HG02885 (cell line): ENCODE measurements at regions not wholly inside any gene's neighbourhood (a gene's known extent, or its start where the extent isn't known, plus 50 kb on each side); places are given as distances from the start of the nearest gene placed in this dataset.
"Not testable (repeated sequence)": the region's sequence is repeated elsewhere in the genome, so short reads cannot be mapped to it uniquely, and the experiment has no call there.

ENCODE experiments used
- ATAC-seq: cut with Tn5 transposase; IDR thresholded peaks from one replicate; pipeline ENCODE4 v1.9.1; 2021; ENCODE audit warnings: mild to moderate bottlenecking; ENCODE audit not compliant: unreplicated experiment, poor library complexity

- no peak for ATAC-seq
Observed at GRCh38 chr10:42984035-42984610, 92.7 kb upstream of the RET start.

- ATAC-seq, result no peak
Observed at GRCh38 chr10:42984761-42985325, 92.0 kb upstream of the RET start.

- ATAC-seq, result no peak
Observed at GRCh38 chr10:42985436-42986316, 91.2 kb upstream of the RET start.

GRCh38 chr10:42986633-42987032 lies 90.2 kb upstream of the RET start:
- no peak for ATAC-seq

- ATAC-seq, result no peak
Observed at GRCh38 chr10:42987121-42987541, 89.7 kb upstream of the RET start.

- ATAC-seq, result no peak
Observed at GRCh38 chr10:42987575-42987974, 89.3 kb upstream of the RET start.

GRCh38 chr10:42988069-42988468 lies 88.8 kb upstream of the RET start:
- ATAC-seq, result no peak

- peak; percentile 55 for ATAC-seq
Observed at GRCh38 chr10:42988517-42989395, 88.1 kb upstream of the RET start.

GRCh38 chr10:42989481-42989921 lies 87.4 kb upstream of the RET start:
- no peak for ATAC-seq

GRCh38 chr10:42990016-42990720 lies 86.7 kb upstream of the RET start:
- no peak for ATAC-seq

- no peak for ATAC-seq
Observed at GRCh38 chr10:42990721-42991441, 86.0 kb upstream of the RET start.

- ATAC-seq, result no peak
Observed at GRCh38 chr10:42991442-42992098, 85.3 kb upstream of the RET start.

GRCh38 chr10:42992156-42992956 lies 84.5 kb upstream of the RET start:
- no peak for ATAC-seq

- no peak for ATAC-seq
Observed at GRCh38 chr10:42992957-42993390, 83.9 kb upstream of the RET start.

GRCh38 chr10:42994909-42995308 lies 82.0 kb upstream of the RET start:
- not testable (repeated sequence) for ATAC-seq

- no peak for ATAC-seq
Observed at GRCh38 chr10:42995537-42995936, 81.3 kb upstream of the RET start.

- no peak for ATAC-seq
Observed at GRCh38 chr10:42996588-42996987, 80.3 kb upstream of the RET start.
